ENCODE measurements at regions not wholly inside any gene's neighbourhood (a gene's known extent, or its start where the extent isn't known, plus 50 kb on each side); places are given as distances from the start of the nearest gene placed in this dataset.

DNA sequence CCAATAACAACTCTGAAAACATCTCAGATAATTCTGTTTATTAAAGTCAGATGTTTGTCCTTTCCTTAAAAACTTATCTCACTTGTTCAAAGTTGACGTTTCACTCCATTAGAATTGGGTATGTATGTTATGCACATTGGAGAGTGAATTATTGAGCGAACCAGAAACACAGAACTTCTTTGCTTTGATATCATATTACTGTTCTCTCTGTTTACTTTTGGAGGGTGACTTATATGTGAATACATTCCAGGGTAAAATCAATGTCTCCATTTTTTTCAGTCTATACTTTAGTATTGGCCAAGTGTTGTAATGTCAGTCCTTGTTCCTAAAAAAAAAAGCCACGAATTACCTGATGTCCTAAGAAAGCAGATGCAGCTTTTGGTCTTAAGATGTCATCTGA, 307.4 kb downstream of the CSNK1G3 start:
- H3K27me3 ChIP-seq (ENCODE audit: control insufficient read depth in 2 of 2, insufficient read depth in 2 of 2, low read length in 2 of 2), result no peaks in the 10 kb centered on the region
- POLR2A ChIA-PET, result no interaction called here
- no peak overlapping the region for H3K27ac ChIP-seq (ENCODE audit: insufficient read depth, low read depth, low read length)
- DNase-seq (ENCODE audit: low read depth, low spot score) (no peak), FAIRE-seq (peak; percentile 4)
- no peak overlapping the region for H3K4me2 ChIP-seq (ENCODE audit: insufficient read depth, low read length)
- CTCF ChIA-PET, result no interaction called here
- H4K20me1 ChIP-seq (replicated peaks; ENCODE audit: control insufficient read depth, extremely low read depth, insufficient read depth, low read length), result no peaks in the 10 kb centered on the region
- TF ChIP-seq, protein P1, sequence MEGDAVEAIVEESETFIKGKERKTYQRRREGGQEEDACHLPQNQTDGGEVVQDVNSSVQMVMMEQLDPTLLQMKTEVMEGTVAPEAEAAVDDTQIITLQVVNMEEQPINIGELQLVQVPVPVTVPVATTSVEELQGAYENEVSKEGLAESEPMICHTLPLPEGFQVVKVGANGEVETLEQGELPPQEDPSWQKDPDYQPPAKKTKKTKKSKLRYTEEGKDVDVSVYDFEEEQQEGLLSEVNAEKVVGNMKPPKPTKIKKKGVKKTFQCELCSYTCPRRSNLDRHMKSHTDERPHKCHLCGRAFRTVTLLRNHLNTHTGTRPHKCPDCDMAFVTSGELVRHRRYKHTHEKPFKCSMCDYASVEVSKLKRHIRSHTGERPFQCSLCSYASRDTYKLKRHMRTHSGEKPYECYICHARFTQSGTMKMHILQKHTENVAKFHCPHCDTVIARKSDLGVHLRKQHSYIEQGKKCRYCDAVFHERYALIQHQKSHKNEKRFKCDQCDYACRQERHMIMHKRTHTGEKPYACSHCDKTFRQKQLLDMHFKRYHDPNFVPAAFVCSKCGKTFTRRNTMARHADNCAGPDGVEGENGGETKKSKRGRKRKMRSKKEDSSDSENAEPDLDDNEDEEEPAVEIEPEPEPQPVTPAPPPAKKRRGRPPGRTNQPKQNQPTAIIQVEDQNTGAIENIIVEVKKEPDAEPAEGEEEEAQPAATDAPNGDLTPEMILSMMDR (IDR thresholded peaks at IDR 0.05; ENCODE audit: extremely low read depth in 1 of 2, insufficient read depth in 1 of 2, low read depth in 1 of 2, low read length in 2 of 2), result no peak
- TF ChIP-seq FOS (IDR thresholded peaks at IDR 0.05; ENCODE audit: borderline replicate concordance, insufficient read depth, low read length) (no peak), JUN (IDR thresholded peaks at IDR 0.05; ENCODE audit: borderline replicate concordance, insufficient read depth, insufficient read length, low read depth) (no peak), GATA2 (IDR thresholded peaks at IDR 0.05; ENCODE audit: insufficient read depth, insufficient read length, low read depth, low read length) (no peak), MYC (IDR thresholded peaks at IDR 0.05; ENCODE audit: low read depth, low read length) (no peak), POLR2A (IDR thresholded peaks at IDR 0.05; ENCODE audit: low read depth, low read length) (no peak), POLR2AphosphoS5 (IDR thresholded peaks at IDR 0.05; ENCODE audit: insufficient read depth, low read depth, low read length) (no peak), EZH2 (IDR thresholded peaks at IDR 0.05; ENCODE audit: borderline replicate concordance, low read depth, low read length, severe bottlenecking) (no peak)
- TF ChIP-seq, protein P2, sequence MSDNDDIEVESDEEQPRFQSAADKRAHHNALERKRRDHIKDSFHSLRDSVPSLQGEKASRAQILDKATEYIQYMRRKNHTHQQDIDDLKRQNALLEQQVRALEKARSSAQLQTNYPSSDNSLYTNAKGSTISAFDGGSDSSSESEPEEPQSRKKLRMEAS (IDR thresholded peaks at IDR 0.05; ENCODE audit: insufficient read depth, insufficient read length), result no peak
- no peak overlapping the region for H3K4me3 ChIP-seq (replicated peaks in 1 of 3; ENCODE audit: insufficient read depth in 1 of 3, low read depth in 1 of 3, low read length in 3 of 3)
- H2AFZ ChIP-seq (ENCODE audit: low read depth, low read length), result no peak overlapping the region
- dilution Hi-C loops (cut with MboI; ENCODE audit: extremely low pct_ligation_motif_present, low sequenced_read_pairs), result no loop called here
- no peaks in the 10 kb centered on the region for H3K9me3 ChIP-seq (replicated peaks; ENCODE audit: control insufficient read depth, insufficient read depth, low read length)
- intact Hi-C loops (cut with micrococcal nuclease), result loop anchor here (10.0 kb wide), 1 partner anchor 925 kb away; the partner anchor contains the start of gene ZNF608
- H3K4me1 ChIP-seq (ENCODE audit: control insufficient read depth, extremely low read depth, insufficient read depth, low read length), result peaks cover 8% of the 10 kb centered on the region
- no peaks in the 10 kb centered on the region for H3K79me2 ChIP-seq (ENCODE audit: control insufficient read depth, insufficient read depth, low read length)
- H3K9ac ChIP-seq (replicated peaks; ENCODE audit: extremely low read depth, insufficient read depth, low read length), result no peak overlapping the region
- no peaks in the 10 kb centered on the region for H3K9me1 ChIP-seq (replicated peaks; ENCODE audit: control insufficient read depth, extremely low read depth, insufficient read depth, low read length)
- no peaks in the 10 kb centered on the region for H3K36me3 ChIP-seq (ENCODE audit: control insufficient read depth in 2 of 2, extremely low read depth in 1 of 2, insufficient read depth in 2 of 2, low read length in 2 of 2)
- no TSS peak for BruUV-seq (replicated peaks)

Measured in endothelial cell of umbilical vein (primary cell).